ENCODE measurements at regions not wholly inside any gene's neighbourhood (a gene's known extent, or its start where the extent isn't known, plus 50 kb on each side); places are given as distances from the start of the nearest gene placed in this dataset.

GRCh38 chr5:107085572-107085971 lies 585.2 kb downstream of the EFNA5 start:
- no peak for ATAC-seq

DNA sequence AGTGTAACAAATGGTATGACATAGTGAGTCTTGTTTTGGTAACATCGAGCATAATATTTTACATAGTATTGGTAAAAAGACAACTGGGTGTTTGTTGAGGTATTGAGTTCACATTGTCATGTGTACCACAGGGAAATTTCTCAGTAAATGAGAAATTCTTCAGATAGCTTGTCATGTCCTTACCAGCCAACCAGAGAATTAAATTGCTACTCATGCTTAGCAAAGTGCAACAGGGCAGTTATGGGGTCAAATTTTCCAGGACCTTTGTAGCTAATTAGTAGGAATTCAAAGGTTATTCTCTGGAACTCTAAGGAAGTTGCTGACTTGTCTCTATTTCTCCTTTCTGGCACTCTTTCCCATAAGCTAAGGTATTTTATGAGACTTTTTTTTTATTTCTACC lies 595.7 kb downstream of the EFNA5 start:
- TF ChIP-seq ZC3H10 (CRISPR knock-in tag; IDR thresholded peaks at IDR 0.05): no peak
- TF ChIP-seq, protein P1, sequence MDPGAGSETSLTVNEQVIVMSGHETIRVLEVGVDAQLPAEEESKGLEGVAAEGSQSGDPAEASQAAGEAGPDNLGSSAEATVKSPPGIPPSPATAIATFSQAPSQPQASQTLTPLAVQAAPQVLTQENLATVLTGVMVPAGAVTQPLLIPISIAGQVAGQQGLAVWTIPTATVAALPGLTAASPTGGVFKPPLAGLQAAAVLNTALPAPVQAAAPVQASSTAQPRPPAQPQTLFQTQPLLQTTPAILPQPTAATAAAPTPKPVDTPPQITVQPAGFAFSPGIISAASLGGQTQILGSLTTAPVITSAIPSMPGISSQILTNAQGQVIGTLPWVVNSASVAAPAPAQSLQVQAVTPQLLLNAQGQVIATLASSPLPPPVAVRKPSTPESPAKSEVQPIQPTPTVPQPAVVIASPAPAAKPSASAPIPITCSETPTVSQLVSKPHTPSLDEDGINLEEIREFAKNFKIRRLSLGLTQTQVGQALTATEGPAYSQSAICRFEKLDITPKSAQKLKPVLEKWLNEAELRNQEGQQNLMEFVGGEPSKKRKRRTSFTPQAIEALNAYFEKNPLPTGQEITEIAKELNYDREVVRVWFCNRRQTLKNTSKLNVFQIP (CRISPR knock-in tag; IDR thresholded peaks at IDR 0.05; ENCODE audit: borderline replicate concordance, low read depth): no peak
- TF ChIP-seq PATZ1 (CRISPR knock-in tag; IDR thresholded peaks at IDR 0.05; ENCODE audit: borderline replicate concordance): no peak
- no peak for TF ChIP-seq BACH2 (CRISPR knock-in tag; IDR thresholded peaks at IDR 0.05; ENCODE audit: borderline replicate concordance)
- TF ChIP-seq PPARA (CRISPR knock-in tag; IDR thresholded peaks at IDR 0.05; ENCODE audit: borderline replicate concordance): no peak
- no peak for TF ChIP-seq RARB (CRISPR knock-in tag; IDR thresholded peaks at IDR 0.05)
- no peak for TF ChIP-seq SNAI2 (CRISPR knock-in tag; IDR thresholded peaks at IDR 0.05)
- no peak for TF ChIP-seq GLIS3 (CRISPR knock-in tag; IDR thresholded peaks at IDR 0.05)
- no peak for TF ChIP-seq ISL1 (CRISPR knock-in tag; IDR thresholded peaks at IDR 0.05)
- TF ChIP-seq, protein P2, sequence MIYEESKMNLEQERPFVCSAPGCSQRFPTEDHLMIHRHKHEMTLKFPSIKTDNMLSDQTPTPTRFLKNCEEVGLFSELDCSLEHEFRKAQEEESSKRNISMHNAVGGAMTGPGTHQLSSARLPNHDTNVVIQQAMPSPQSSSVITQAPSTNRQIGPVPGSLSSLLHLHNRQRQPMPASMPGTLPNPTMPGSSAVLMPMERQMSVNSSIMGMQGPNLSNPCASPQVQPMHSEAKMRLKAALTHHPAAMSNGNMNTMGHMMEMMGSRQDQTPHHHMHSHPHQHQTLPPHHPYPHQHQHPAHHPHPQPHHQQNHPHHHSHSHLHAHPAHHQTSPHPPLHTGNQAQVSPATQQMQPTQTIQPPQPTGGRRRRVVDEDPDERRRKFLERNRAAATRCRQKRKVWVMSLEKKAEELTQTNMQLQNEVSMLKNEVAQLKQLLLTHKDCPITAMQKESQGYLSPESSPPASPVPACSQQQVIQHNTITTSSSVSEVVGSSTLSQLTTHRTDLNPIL (CRISPR knock-in tag; IDR thresholded peaks at IDR 0.05; ENCODE audit: low read depth): no peak
- no peak for TF ChIP-seq CSDC2 (CRISPR knock-in tag; IDR thresholded peaks at IDR 0.05)
- no peak for TF ChIP-seq ZFP30 (CRISPR knock-in tag; IDR thresholded peaks at IDR 0.05)
- no peak for TF ChIP-seq ESRRG (CRISPR knock-in tag; IDR thresholded peaks at IDR 0.05)
- TF ChIP-seq OSR1 (CRISPR knock-in tag; IDR thresholded peaks at IDR 0.05): no peak
- TF ChIP-seq ARNTL (CRISPR knock-in tag; IDR thresholded peaks at IDR 0.05; ENCODE audit: borderline replicate concordance, low read depth): no peak
- no peak for TF ChIP-seq ZNF70 (CRISPR knock-in tag; IDR thresholded peaks at IDR 0.05)
- no peak for TF ChIP-seq ZNF8 (CRISPR knock-in tag; IDR thresholded peaks at IDR 0.05)
- TF ChIP-seq ZFP3 (CRISPR knock-in tag; IDR thresholded peaks at IDR 0.05): no peak
- no peak for TF ChIP-seq CSRNP3 (CRISPR knock-in tag; IDR thresholded peaks at IDR 0.05)
- ATAC-seq: no peak

More at GRCh38 chr5:107085572-107085971, 585.2 kb downstream of the EFNA5 start:
- TF ChIP-seq ARNTL (CRISPR knock-in tag; IDR thresholded peaks at IDR 0.05; ENCODE audit: borderline replicate concordance, low read depth) (no peak), CSDC2 (CRISPR knock-in tag; IDR thresholded peaks at IDR 0.05) (no peak), SNAI2 (CRISPR knock-in tag; IDR thresholded peaks at IDR 0.05) (no peak), TCF4 (CRISPR knock-in tag; IDR thresholded peaks at IDR 0.05; ENCODE audit: borderline replicate concordance) (no peak), ISL1 (CRISPR knock-in tag; IDR thresholded peaks at IDR 0.05) (no peak), OSR1 (CRISPR knock-in tag; IDR thresholded peaks at IDR 0.05) (no peak), ZFP3 (CRISPR knock-in tag; IDR thresholded peaks at IDR 0.05) (no peak), TOX (CRISPR knock-in tag; IDR thresholded peaks at IDR 0.05; ENCODE audit: borderline replicate concordance) (no peak), PPARA (CRISPR knock-in tag; IDR thresholded peaks at IDR 0.05; ENCODE audit: borderline replicate concordance) (no peak), BACH2 (CRISPR knock-in tag; IDR thresholded peaks at IDR 0.05; ENCODE audit: borderline replicate concordance) (no peak), ZNF8 (CRISPR knock-in tag; IDR thresholded peaks at IDR 0.05) (no peak), ZNF565 (CRISPR knock-in tag; conservative IDR thresholded peaks at IDR 0.05; ENCODE audit: low read depth) (no peak)
- TF ChIP-seq, protein P2 (CRISPR knock-in tag; IDR thresholded peaks at IDR 0.05; ENCODE audit: low read depth): no peak
- TF ChIP-seq, protein P1 (CRISPR knock-in tag; IDR thresholded peaks at IDR 0.05; ENCODE audit: borderline replicate concordance, low read depth): no peak
